Posterior vena cava (tissue), 2 donors: ENCODE measurements at regions not wholly inside any gene's neighbourhood (a gene's known extent, or its start where the extent isn't known, plus 50 kb on each side); places are given as distances from the start of the nearest gene placed in this dataset.
A peak's percentile ranks its signal among the peaks of the same experiment; 100 is the strongest.
"Not testable (repeated sequence)": the region's sequence is repeated elsewhere in the genome, so short reads cannot be mapped to it uniquely, and the experiment has no call there.

Source experiments
- DNase-seq: peaks from one replicate; pipeline ENCODE4 v3.0.0-alpha.2; 2020; ENCODE audit warnings: low spot score
- intact Hi-C, 2 donors: fragments of 100-400 bp; cut with DNase I; formaldehyde crosslinking; loops; one replicate each; pipeline versions ENCODE4 v1.14.1 to v1.14.2; 2022 to 2023
- donor health status: DM: yes; HTN: yes; CAD: no.
- donor health status: DM: yes; HTN: yes; CAD: no.

GRCh38 chrX:144768540-144768939 lies 478.8 kb upstream of the SPANXN1 start:
- intact Hi-C loops: no loop called here
- DNase-seq: no peak

- DNase-seq: peak; percentile 60
- intact Hi-C loops: not testable (repeated sequence)
Measured at GRCh38 chrX:144783528-144783927, 463.8 kb upstream of the SPANXN1 start.

GRCh38 chrX:144790148-144790547 lies 457.2 kb upstream of the SPANXN1 start:
- DNase-seq: no peak

GRCh38 chrX:144791298-144791697 lies 456.0 kb upstream of the SPANXN1 start:
- intact Hi-C loops: no loop called here
- DNase-seq: no peak

More at GRCh38 chrX:144790148-144790547, 457.2 kb upstream of the SPANXN1 start:
- intact Hi-C loops: no loop called here

GRCh38 chrX:144798972-144799371 lies 448.3 kb upstream of the SPANXN1 start:
- no peak for DNase-seq
- intact Hi-C loops: no loop called here

GRCh38 chrX:144801786-144802185 lies 445.5 kb upstream of the SPANXN1 start:
- intact Hi-C loops: no loop called here
- no peak for DNase-seq

GRCh38 chrX:144809025-144809424 lies 438.3 kb upstream of the SPANXN1 start:
- no peak for DNase-seq
- intact Hi-C loops: no loop called here

- intact Hi-C loops: loop anchor here in 1 of 2 donors (5.0 kb wide), 1 partner anchor 528 kb away; no protein-coding TSS in a partner anchor
- DNase-seq: no peak
Measured at GRCh38 chrX:144810539-144810938, 436.8 kb upstream of the SPANXN1 start.

- intact Hi-C loops: no loop called here
- DNase-seq: no peak
Measured at GRCh38 chrX:144819406-144819805, 427.9 kb upstream of the SPANXN1 start.

- no peak for DNase-seq
- intact Hi-C loops: no loop called here
Measured at GRCh38 chrX:144840616-144841015, 406.7 kb upstream of the SPANXN1 start.

- no peak for DNase-seq
- intact Hi-C loops: no loop called here
Measured at GRCh38 chrX:144849141-144849540, 398.2 kb upstream of the SPANXN1 start.

- DNase-seq: no peak
- intact Hi-C loops: no loop called here
Measured at GRCh38 chrX:144896323-144896722, 351.0 kb upstream of the SPANXN1 start.

GRCh38 chrX:144901521-144901920 lies 345.8 kb upstream of the SPANXN1 start:
- intact Hi-C loops: no loop called here
- no peak for DNase-seq

- no peak for DNase-seq
- intact Hi-C loops: no loop called here
Measured at GRCh38 chrX:144916785-144917184, 330.5 kb upstream of the SPANXN1 start.

GRCh38 chrX:144918936-144919335 lies 328.4 kb upstream of the SPANXN1 start:
- DNase-seq: no peak
- intact Hi-C loops: no loop called here

GRCh38 chrX:144946666-144947065 lies 300.6 kb upstream of the SPANXN1 start:
- intact Hi-C loops: no loop called here
- DNase-seq: no peak
